C4-2B (cell line): ENCODE measurements at regions not wholly inside any gene's neighbourhood (a gene's known extent, or its start where the extent isn't known, plus 50 kb on each side); places are given as distances from the start of the nearest gene placed in this dataset.
"Not testable (repeated sequence)": the region's sequence is repeated elsewhere in the genome, so short reads cannot be mapped to it uniquely, and the experiment has no call there.

ENCODE experiments used
- CTCF ChIP-seq: fragments of 450-650 bp; conservative IDR thresholded peaks from 2 replicates; pipeline ENCODE4 v1.5.1; 2017; ENCODE audit warnings: mild to moderate bottlenecking
- ZFX ChIP-seq: fragments of 450-650 bp; IDR thresholded peaks from 2 replicates; pipeline ENCODE4 v1.6.1; 2017

GRCh38 chr14:19093227-19093626 is 126.0 kb downstream of the POTEM start:
- not testable (repeated sequence) for TF ChIP-seq CTCF, ZFX
